CD4-positive, alpha-beta T cell treated with Interleukin-4 for 4 hours (primary cell): ENCODE measurements at regions not wholly inside any gene's neighbourhood (a gene's known extent, or its start where the extent isn't known, plus 50 kb on each side); places are given as distances from the start of the nearest gene placed in this dataset.

Experiments
- DNase-seq: peaks from one replicate; pipeline ENCODE4 v3.0.0-alpha.2; 2020

GRCh38 chr18:67379981-67380380 lies 136.5 kb downstream of the DSEL start:
- no peak for DNase-seq

- DNase-seq: no peak
These were observed 140.1 kb downstream of the DSEL start for GRCh38 chr18:67376372-67376771.

GRCh38 chr18:67373636-67374035 lies 142.9 kb downstream of the DSEL start:
- no peak for DNase-seq

GRCh38 chr18:67367540-67367939 lies 149.0 kb downstream of the DSEL start:
- no peak for DNase-seq

GRCh38 chr18:67363694-67364093 lies 152.8 kb downstream of the DSEL start:
- DNase-seq: no peak

- no peak for DNase-seq
These were observed 153.6 kb downstream of the DSEL start for GRCh38 chr18:67362906-67363305.

GRCh38 chr18:67359873-67360838 lies 156.4 kb downstream of the DSEL start:
- peak; percentile 50 for DNase-seq

GRCh38 chr18:67358947-67359346 lies 157.6 kb downstream of the DSEL start:
- DNase-seq: no peak

- DNase-seq: no peak
These were observed 161.8 kb downstream of the DSEL start for GRCh38 chr18:67354692-67355091.

GRCh38 chr18:67354091-67354490 lies 162.4 kb downstream of the DSEL start:
- DNase-seq: no peak

- no peak for DNase-seq
These were observed 169.1 kb downstream of the DSEL start for GRCh38 chr18:67347438-67347837.

- no peak for DNase-seq
These were observed 174.4 kb downstream of the DSEL start for GRCh38 chr18:67342159-67342558.

- no peak for DNase-seq
These were observed 178.8 kb downstream of the DSEL start for GRCh38 chr18:67337696-67338095.

GRCh38 chr18:67331857-67332256 lies 184.7 kb downstream of the DSEL start:
- DNase-seq: no peak

GRCh38 chr18:67319109-67319508 lies 197.4 kb downstream of the DSEL start:
- no peak for DNase-seq

- no peak for DNase-seq
These were observed 197.9 kb downstream of the DSEL start for GRCh38 chr18:67318651-67319050.

GRCh38 chr18:67310826-67311225 lies 205.7 kb downstream of the DSEL start:
- DNase-seq: no peak

- no peak for DNase-seq
These were observed 207.7 kb downstream of the DSEL start for GRCh38 chr18:67308819-67309218.

- no peak for DNase-seq
These were observed 211.1 kb downstream of the DSEL start for GRCh38 chr18:67305466-67305865.

GRCh38 chr18:67302043-67302442 lies 214.5 kb downstream of the DSEL start:
- DNase-seq: peak; percentile 11

- peak; percentile 24 for DNase-seq
These were observed 214.9 kb downstream of the DSEL start for GRCh38 chr18:67301592-67301991.

- DNase-seq: peak; percentile 23
These were observed 216.0 kb downstream of the DSEL start for GRCh38 chr18:67300498-67300897.

- no peak for DNase-seq
These were observed 223.7 kb downstream of the DSEL start for GRCh38 chr18:67292814-67293213.

- DNase-seq: no peak
These were observed 226.1 kb downstream of the DSEL start for GRCh38 chr18:67290421-67290820.

- no peak for DNase-seq
These were observed 230.9 kb downstream of the DSEL start for GRCh38 chr18:67285583-67285982.
